H1 (cell line): ENCODE measurements at regions not wholly inside any gene's neighbourhood (a gene's known extent, or its start where the extent isn't known, plus 50 kb on each side); places are given as distances from the start of the nearest gene placed in this dataset.

Source experiments
- CBX5 ChIP-seq: fragments of 300-800, 300-1000 bp; sonication (generic); IDR thresholded peaks from 2 replicates; pipeline ENCODE4 v1.7.1; 2016; ENCODE audit warnings: antibody characterized with exemption, low read length, low read depth
- EZH2 ChIP-seq: fragments of 200-600 bp; sonication (generic); IDR thresholded peaks from 2 replicates; pipeline ENCODE4 v1.7.1; 2012; ENCODE audit warnings: low read depth, mild to moderate bottlenecking, moderate library complexity, low read length, inconsistent platforms; ENCODE audit not compliant: severe bottlenecking
- JUN ChIP-seq: IDR thresholded peaks from 2 replicates; pipeline ENCODE4 v1.6.1; 2011; ENCODE audit warnings: low read depth, mild to moderate bottlenecking, improper control_type of control experiment, low read length
- NRF1 ChIP-seq: IDR thresholded peaks from 2 replicates; pipeline ENCODE4 v1.6.1; 2011; ENCODE audit warnings: mild to moderate bottlenecking, low read depth, low read length, improper control_type of control experiment
- POLR2A ChIP-seq, 2 experiments: IDR thresholded peaks; 1 replicate in 1 of 2; 2 replicates in 1 of 2; pipeline ENCODE4 v1.6.1; 2011; ENCODE audit warnings: low read depth in 2 of 2, low read length in 2 of 2, mild to moderate bottlenecking in 2 of 2; ENCODE audit errors: control extremely low read depth in 1 of 2
- POU5F1 ChIP-seq: IDR thresholded peaks from 2 replicates; pipeline ENCODE4 v1.6.1; 2011; ENCODE audit warnings: low read depth, mild to moderate bottlenecking, low read length, moderate library complexity
- RFX5 ChIP-seq: IDR thresholded peaks from 2 replicates; pipeline ENCODE4 v1.6.1; 2011; ENCODE audit warnings: low read depth, low read length, improper control_type of control experiment, borderline replicate concordance
- SIX5 ChIP-seq: IDR thresholded peaks from 2 replicates; pipeline ENCODE4 v1.6.1; 2011; ENCODE audit warnings: mild to moderate bottlenecking, low read depth, low read length
- TEAD4 ChIP-seq: IDR thresholded peaks from 2 replicates; pipeline ENCODE4 v1.6.1; 2012; ENCODE audit warnings: low read depth, low read length, inconsistent platforms, mixed read lengths
- TF ChIP-seq, protein P1 (sequence below): fragments of 300-600 bp; sonication (generic); IDR thresholded peaks from 2 replicates; pipeline ENCODE4 v1.7.1; 2012; ENCODE audit warnings: low read length, moderate library complexity, mild to moderate bottlenecking, inconsistent platforms; ENCODE audit not compliant: insufficient replicate concordance

GRCh38 chr10:3260066-3260834 is 87.7 kb upstream of the PITRM1 start (continued):
- TF ChIP-seq, protein P1, sequence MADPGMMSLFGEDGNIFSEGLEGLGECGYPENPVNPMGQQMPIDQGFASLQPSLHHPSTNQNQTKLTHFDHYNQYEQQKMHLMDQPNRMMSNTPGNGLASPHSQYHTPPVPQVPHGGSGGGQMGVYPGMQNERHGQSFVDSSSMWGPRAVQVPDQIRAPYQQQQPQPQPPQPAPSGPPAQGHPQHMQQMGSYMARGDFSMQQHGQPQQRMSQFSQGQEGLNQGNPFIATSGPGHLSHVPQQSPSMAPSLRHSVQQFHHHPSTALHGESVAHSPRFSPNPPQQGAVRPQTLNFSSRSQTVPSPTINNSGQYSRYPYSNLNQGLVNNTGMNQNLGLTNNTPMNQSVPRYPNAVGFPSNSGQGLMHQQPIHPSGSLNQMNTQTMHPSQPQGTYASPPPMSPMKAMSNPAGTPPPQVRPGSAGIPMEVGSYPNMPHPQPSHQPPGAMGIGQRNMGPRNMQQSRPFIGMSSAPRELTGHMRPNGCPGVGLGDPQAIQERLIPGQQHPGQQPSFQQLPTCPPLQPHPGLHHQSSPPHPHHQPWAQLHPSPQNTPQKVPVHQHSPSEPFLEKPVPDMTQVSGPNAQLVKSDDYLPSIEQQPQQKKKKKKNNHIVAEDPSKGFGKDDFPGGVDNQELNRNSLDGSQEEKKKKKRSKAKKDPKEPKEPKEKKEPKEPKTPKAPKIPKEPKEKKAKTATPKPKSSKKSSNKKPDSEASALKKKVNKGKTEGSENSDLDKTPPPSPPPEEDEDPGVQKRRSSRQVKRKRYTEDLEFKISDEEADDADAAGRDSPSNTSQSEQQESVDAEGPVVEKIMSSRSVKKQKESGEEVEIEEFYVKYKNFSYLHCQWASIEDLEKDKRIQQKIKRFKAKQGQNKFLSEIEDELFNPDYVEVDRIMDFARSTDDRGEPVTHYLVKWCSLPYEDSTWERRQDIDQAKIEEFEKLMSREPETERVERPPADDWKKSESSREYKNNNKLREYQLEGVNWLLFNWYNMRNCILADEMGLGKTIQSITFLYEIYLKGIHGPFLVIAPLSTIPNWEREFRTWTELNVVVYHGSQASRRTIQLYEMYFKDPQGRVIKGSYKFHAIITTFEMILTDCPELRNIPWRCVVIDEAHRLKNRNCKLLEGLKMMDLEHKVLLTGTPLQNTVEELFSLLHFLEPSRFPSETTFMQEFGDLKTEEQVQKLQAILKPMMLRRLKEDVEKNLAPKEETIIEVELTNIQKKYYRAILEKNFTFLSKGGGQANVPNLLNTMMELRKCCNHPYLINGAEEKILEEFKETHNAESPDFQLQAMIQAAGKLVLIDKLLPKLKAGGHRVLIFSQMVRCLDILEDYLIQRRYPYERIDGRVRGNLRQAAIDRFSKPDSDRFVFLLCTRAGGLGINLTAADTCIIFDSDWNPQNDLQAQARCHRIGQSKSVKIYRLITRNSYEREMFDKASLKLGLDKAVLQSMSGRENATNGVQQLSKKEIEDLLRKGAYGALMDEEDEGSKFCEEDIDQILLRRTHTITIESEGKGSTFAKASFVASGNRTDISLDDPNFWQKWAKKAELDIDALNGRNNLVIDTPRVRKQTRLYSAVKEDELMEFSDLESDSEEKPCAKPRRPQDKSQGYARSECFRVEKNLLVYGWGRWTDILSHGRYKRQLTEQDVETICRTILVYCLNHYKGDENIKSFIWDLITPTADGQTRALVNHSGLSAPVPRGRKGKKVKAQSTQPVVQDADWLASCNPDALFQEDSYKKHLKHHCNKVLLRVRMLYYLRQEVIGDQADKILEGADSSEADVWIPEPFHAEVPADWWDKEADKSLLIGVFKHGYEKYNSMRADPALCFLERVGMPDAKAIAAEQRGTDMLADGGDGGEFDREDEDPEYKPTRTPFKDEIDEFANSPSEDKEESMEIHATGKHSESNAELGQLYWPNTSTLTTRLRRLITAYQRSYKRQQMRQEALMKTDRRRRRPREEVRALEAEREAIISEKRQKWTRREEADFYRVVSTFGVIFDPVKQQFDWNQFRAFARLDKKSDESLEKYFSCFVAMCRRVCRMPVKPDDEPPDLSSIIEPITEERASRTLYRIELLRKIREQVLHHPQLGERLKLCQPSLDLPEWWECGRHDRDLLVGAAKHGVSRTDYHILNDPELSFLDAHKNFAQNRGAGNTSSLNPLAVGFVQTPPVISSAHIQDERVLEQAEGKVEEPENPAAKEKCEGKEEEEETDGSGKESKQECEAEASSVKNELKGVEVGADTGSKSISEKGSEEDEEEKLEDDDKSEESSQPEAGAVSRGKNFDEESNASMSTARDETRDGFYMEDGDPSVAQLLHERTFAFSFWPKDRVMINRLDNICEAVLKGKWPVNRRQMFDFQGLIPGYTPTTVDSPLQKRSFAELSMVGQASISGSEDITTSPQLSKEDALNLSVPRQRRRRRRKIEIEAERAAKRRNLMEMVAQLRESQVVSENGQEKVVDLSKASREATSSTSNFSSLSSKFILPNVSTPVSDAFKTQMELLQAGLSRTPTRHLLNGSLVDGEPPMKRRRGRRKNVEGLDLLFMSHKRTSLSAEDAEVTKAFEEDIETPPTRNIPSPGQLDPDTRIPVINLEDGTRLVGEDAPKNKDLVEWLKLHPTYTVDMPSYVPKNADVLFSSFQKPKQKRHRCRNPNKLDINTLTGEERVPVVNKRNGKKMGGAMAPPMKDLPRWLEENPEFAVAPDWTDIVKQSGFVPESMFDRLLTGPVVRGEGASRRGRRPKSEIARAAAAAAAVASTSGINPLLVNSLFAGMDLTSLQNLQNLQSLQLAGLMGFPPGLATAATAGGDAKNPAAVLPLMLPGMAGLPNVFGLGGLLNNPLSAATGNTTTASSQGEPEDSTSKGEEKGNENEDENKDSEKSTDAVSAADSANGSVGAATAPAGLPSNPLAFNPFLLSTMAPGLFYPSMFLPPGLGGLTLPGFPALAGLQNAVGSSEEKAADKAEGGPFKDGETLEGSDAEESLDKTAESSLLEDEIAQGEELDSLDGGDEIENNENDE: no peak
- TF ChIP-seq EZH2 (no peak), TEAD4 (no peak), CBX5 (no peak), NRF1 (no peak), JUN (no peak), SIX5 (no peak), POLR2A (IDR thresholded peaks at IDR 0.05; ENCODE audit: control extremely low read depth in 1 of 2, low read depth in 2 of 2, low read length in 2 of 2) (no peak), RFX5 (no peak), POU5F1 (no peak)
